ENCODE measurements at regions not wholly inside any gene's neighbourhood (a gene's known extent, or its start where the extent isn't known, plus 50 kb on each side); places are given as distances from the start of the nearest gene placed in this dataset.

DNA sequence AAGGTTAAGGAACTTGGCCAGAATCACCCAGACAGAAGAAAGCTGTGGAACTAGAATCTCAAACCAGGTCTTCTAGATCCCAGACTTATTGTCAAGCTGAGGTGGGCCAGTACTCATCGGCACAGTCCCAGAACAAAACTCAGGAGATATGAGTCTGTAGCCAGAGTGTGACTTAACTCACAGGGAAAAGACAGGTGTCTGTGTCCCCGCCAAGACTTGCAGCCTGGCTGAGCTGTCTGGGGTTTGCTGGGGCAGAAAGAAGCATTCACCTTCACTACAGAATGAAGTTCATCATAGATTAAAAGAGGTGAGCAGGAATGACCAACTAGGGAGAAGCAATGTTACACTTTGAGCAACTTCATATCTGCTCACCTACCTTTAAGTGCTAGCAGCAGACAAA lies 257.2 kb downstream of the FOXO1 start (continued):
- TF ChIP-seq, protein P1, sequence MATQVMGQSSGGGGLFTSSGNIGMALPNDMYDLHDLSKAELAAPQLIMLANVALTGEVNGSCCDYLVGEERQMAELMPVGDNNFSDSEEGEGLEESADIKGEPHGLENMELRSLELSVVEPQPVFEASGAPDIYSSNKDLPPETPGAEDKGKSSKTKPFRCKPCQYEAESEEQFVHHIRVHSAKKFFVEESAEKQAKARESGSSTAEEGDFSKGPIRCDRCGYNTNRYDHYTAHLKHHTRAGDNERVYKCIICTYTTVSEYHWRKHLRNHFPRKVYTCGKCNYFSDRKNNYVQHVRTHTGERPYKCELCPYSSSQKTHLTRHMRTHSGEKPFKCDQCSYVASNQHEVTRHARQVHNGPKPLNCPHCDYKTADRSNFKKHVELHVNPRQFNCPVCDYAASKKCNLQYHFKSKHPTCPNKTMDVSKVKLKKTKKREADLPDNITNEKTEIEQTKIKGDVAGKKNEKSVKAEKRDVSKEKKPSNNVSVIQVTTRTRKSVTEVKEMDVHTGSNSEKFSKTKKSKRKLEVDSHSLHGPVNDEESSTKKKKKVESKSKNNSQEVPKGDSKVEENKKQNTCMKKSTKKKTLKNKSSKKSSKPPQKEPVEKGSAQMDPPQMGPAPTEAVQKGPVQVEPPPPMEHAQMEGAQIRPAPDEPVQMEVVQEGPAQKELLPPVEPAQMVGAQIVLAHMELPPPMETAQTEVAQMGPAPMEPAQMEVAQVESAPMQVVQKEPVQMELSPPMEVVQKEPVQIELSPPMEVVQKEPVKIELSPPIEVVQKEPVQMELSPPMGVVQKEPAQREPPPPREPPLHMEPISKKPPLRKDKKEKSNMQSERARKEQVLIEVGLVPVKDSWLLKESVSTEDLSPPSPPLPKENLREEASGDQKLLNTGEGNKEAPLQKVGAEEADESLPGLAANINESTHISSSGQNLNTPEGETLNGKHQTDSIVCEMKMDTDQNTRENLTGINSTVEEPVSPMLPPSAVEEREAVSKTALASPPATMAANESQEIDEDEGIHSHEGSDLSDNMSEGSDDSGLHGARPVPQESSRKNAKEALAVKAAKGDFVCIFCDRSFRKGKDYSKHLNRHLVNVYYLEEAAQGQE (IDR thresholded peaks at IDR 0.05; ENCODE audit: low read depth, low read length), result no peak
- TF ChIP-seq HDAC2 (IDR thresholded peaks at IDR 0.05) (no peak), NR2C2 (IDR thresholded peaks at IDR 0.05; ENCODE audit: borderline replicate concordance, control insufficient read depth, insufficient read length, low read depth) (no peak), ZNF207 (IDR thresholded peaks at IDR 0.05; ENCODE audit: borderline replicate concordance) (no peak), GABPA (IDR thresholded peaks at IDR 0.05; ENCODE audit: low read depth) (no peak)

DNA sequence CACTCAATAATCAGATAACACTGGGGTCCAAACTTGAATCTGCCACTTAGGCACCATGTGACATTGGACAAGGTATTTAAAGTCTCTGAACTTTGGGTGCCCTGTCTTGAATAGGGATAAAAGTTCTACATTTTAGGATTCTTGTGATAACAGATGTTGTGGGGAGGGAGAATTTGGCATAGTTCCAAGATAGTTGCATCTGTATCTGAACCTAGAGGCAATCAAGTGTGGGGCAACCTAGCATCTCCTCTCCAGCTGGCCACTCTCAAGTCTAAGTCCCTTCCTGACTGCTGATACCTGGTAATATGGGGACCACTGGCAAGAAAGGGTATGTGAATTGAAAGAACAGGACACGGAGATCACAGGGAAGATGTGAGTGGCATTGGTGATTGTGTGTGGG lies 256.1 kb downstream of the FOXO1 start:
- in situ Hi-C loops (cut with MboI), result no loop called here
- POLR2A ChIA-PET, result no interaction called here
- no peaks in the 10 kb centered on the region for H4K20me1 ChIP-seq (ENCODE audit: control insufficient read depth, insufficient read depth)
- H3K36me3 ChIP-seq (ENCODE audit: control insufficient read depth in 2 of 2, insufficient read depth in 2 of 2, low read length in 1 of 2), result no peaks in the 10 kb centered on the region
- no peak for FAIRE-seq
- no peaks in the 10 kb centered on the region for H3K79me2 ChIP-seq (ENCODE audit: control insufficient read depth, insufficient read depth, low read length)
- H2AFZ ChIP-seq (ENCODE audit: control insufficient read depth, low read depth, low read length), result no peak overlapping the region
- CTCF ChIA-PET, result no interaction called here
- intact Hi-C loops (cut with micrococcal nuclease; ENCODE audit: unreplicated experiment), result no loop called here
- BruUV-seq (replicated peaks), result no TSS peak
- DNase-seq (ENCODE audit: low read depth, low spot score), result no peak
- no peaks in the 10 kb centered on the region for H3K4me1 ChIP-seq (ENCODE audit: control insufficient read depth, insufficient read depth, low read length)
- H3K4me2 ChIP-seq (ENCODE audit: control insufficient read depth, insufficient read depth), result no peak overlapping the region
- no peak overlapping the region for H3K27ac ChIP-seq (ENCODE audit: control insufficient read depth, insufficient read depth)
- SMC1A ChIA-PET (ENCODE audit: uncharacterized antibody, unreplicated experiment), result interaction anchor here (2.0 kb wide), 1 partner anchor 236 kb away, joined by 4 read pairs; no protein-coding TSS in a partner anchor
- RAD21 ChIA-PET (ENCODE audit: unreplicated experiment), result no interaction called here
- peaks cover 0 to 3% of the 10 kb centered on the region in 2 experiments; a peak in 1 of 4 replicates for H3K27me3 ChIP-seq (replicated peaks in 1 of 2; ENCODE audit: control insufficient read depth in 2 of 2, insufficient read depth in 2 of 2, low read length in 1 of 2)
- TF ChIP-seq, protein P2, sequence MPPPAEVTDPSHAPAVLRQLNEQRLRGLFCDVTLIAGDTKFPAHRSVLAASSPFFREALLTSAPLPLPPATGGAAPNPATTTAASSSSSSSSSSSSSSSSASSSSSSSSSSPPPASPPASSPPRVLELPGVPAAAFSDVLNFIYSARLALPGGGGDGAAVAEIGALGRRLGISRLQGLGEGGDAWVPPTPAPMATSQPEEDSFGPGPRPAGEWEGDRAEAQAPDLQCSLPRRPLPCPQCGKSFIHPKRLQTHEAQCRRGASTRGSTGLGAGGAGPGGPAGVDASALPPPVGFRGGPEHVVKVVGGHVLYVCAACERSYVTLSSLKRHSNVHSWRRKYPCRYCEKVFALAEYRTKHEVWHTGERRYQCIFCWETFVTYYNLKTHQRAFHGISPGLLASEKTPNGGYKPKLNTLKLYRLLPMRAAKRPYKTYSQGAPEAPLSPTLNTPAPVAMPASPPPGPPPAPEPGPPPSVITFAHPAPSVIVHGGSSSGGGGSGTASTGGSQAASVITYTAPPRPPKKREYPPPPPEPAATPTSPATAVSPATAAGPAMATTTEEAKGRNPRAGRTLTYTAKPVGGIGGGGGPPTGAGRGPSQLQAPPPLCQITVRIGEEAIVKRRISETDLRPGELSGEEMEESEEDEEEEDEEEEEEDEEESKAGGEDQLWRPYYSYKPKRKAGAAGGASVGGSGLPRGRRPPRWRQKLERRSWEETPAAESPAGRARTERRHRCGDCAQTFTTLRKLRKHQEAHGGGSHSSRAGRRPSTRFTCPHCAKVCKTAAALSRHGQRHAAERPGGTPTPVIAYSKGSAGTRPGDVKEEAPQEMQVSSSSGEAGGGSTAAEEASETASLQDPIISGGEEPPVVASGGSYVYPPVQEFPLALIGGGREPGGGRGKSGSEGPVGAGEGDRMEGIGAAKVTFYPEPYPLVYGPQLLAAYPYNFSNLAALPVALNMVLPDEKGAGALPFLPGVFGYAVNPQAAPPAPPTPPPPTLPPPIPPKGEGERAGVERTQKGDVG (CRISPR knock-in tag; IDR thresholded peaks at IDR 0.05), result no peak
- TF ChIP-seq IKZF1 (conservative IDR thresholded peaks at IDR 0.05), result no peak
- WGBS (ENCODE audit: insufficient coverage, insufficient replicate concordance, low lambda C conversion rate, missing lambda C conversion rate), result 100% methylated on average over 1 of the region's 1 CpG
- peaks cover 4% of the 10 kb centered on the region; the same call in 2 of the 3 replicates for H3K9me3 ChIP-seq (replicated peaks; ENCODE audit: control insufficient read depth, insufficient read depth, low read length)
- no peak overlapping the region for H3K9ac ChIP-seq (ENCODE audit: control insufficient read depth, insufficient read depth, low read length)
- H3K4me3 ChIP-seq, result no peak overlapping the region
- no peak for ATAC-seq
